HAP-1 (cell line): ENCODE measurements at regions not wholly inside any gene's neighbourhood (a gene's known extent, or its start where the extent isn't known, plus 50 kb on each side); places are given as distances from the start of the nearest gene placed in this dataset.

Experiments used
- DNase-seq, 2 experiments: peaks; one replicate each; pipeline ENCODE4 v3.0.0-alpha.2; 2016 to 2020; ENCODE audit warnings: low spot score in 2 of 2
- H3K27me3 ChIP-seq: fragments of 250-450 bp; sonication (Bioruptor Pico); 2 replicates; pipeline ENCODE4 v1.5.1; 2020; ENCODE audit warnings: low read depth, mild to moderate bottlenecking, moderate library complexity
- H3K36me3 ChIP-seq: fragments of 250-450 bp; sonication (Bioruptor Pico); replicated peaks from 2 replicates; pipeline ENCODE4 v1.5.1; 2020; ENCODE audit warnings: mild to moderate bottlenecking
- H3K4me1 ChIP-seq: fragments of 250-450 bp; sonication (Bioruptor Pico); 2 replicates; pipeline ENCODE4 v1.5.1; 2020; ENCODE audit warnings: mild to moderate bottlenecking
- H3K4me3 ChIP-seq: fragments of 250-450 bp; sonication (Bioruptor Pico); 2 replicates; pipeline ENCODE4 v1.5.1; 2020; ENCODE audit warnings: mild to moderate bottlenecking, moderate library complexity
- H3K9me3 ChIP-seq: fragments of 250-450 bp; sonication (Bioruptor Pico); 2 replicates; pipeline ENCODE4 v1.5.1; 2020; ENCODE audit warnings: mild to moderate bottlenecking, moderate library complexity
- in situ Hi-C: fragments of 300-500 bp; cut with MboI; formaldehyde crosslinking; loops from 3 replicates; pipeline ENCODE4 v1.14.3; 2020; ENCODE audit warnings: low sequenced_read_pairs, inconsistent platforms, mixed read lengths

- Histone ChIP-seq H3K4me3 (no peak overlapping the region), H3K4me1 (peaks cover 2% of the 10 kb centered on the region), H3K36me3 (no peaks in the 10 kb centered on the region), H3K9me3 (no peaks in the 10 kb centered on the region), H3K27me3 (no peaks in the 10 kb centered on the region)
- no peak for DNase-seq
- in situ Hi-C loops: no loop called here
Measured at GRCh38 chr7:10913457-10913856, 60.2 kb upstream of the PHF14 start.

- no peaks in the 10 kb centered on the region for H3K36me3 ChIP-seq
- H3K4me3 ChIP-seq: no peak overlapping the region
- no peaks in the 10 kb centered on the region for H3K9me3 ChIP-seq
- no peak for DNase-seq
- peaks cover 9% of the 10 kb centered on the region for H3K4me1 ChIP-seq
- no peaks in the 10 kb centered on the region for H3K27me3 ChIP-seq
- in situ Hi-C loops: no loop called here
Measured at GRCh38 chr7:10918093-10918590, 55.5 kb upstream of the PHF14 start.

- H3K27me3 ChIP-seq: no peaks in the 10 kb centered on the region
- no peaks in the 10 kb centered on the region for H3K36me3 ChIP-seq
- DNase-seq: no peak
- H3K9me3 ChIP-seq: no peaks in the 10 kb centered on the region
- peaks cover 9% of the 10 kb centered on the region for H3K4me1 ChIP-seq
- in situ Hi-C loops: no loop called here
- H3K4me3 ChIP-seq: no peak overlapping the region
Measured at GRCh38 chr7:10919923-10920322, 53.7 kb upstream of the PHF14 start.
